HG02759 (cell line): ENCODE measurements at regions not wholly inside any gene's neighbourhood (a gene's known extent, or its start where the extent isn't known, plus 50 kb on each side); places are given as distances from the start of the nearest gene placed in this dataset.

Experiments used
- ATAC-seq: cut with Tn5 transposase; IDR thresholded peaks from one replicate; pipeline ENCODE4 v1.9.1; 2021; ENCODE audit warnings: mild to moderate bottlenecking, moderate library complexity; ENCODE audit not compliant: unreplicated experiment

DNA sequence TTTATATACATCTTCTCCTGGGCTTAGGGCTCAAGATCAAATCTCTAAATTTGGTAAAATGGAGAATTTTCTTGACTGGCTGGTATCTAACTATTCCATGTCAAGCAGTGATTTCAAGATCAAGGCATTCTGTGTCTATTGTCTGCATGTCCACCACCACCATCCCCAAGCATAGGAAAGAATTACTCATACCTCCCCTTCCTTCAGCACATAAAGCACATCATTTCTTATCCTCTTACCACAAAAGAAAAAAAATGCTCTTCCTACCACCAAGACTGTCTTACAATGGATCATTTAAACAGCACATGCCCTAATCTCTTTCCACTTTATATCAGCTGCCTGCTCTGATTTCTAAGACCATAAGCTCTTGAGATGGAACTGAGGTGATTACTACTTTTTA is 470.5 kb upstream of the THBS1 start:
- no peak for ATAC-seq

DNA sequence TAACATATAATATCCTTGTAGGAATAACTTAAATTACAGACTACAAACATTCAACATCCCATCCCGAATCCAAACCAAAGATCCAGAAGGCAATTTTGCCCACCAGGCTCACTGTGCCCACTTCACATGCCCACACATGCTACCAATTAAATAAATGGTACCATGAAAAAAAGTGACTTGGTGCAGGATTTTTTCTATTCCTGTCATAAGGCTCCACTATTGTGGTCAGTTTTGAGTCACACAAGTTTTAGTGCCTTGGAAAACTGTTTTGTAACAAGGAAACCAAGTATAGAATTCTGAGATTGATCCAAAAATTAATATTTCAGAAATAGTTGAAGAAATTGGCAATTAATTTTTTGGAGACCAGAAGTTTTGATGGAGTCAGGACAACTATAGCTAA is 470.1 kb upstream of the THBS1 start:
- no peak for ATAC-seq

DNA sequence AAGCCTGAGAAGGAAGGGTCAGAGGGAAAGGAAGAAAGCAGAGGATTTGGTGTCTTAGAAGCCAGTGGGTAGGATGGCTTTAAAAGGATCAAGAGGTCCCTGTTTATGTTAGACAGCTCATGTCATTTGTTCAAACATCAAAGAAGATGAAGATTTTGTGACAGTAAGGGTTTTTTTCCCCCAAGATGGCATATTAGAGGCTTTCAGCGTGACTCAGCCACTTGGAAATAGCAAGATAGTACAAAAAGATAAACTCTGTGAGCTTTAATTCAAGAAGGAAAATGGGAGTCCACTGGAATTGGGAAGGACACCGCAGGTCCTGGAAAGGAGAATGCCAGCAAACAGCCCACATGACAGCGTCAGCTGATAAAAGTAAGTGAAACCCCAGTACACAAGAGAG is 467.1 kb upstream of the THBS1 start:
- ATAC-seq = no peak

DNA sequence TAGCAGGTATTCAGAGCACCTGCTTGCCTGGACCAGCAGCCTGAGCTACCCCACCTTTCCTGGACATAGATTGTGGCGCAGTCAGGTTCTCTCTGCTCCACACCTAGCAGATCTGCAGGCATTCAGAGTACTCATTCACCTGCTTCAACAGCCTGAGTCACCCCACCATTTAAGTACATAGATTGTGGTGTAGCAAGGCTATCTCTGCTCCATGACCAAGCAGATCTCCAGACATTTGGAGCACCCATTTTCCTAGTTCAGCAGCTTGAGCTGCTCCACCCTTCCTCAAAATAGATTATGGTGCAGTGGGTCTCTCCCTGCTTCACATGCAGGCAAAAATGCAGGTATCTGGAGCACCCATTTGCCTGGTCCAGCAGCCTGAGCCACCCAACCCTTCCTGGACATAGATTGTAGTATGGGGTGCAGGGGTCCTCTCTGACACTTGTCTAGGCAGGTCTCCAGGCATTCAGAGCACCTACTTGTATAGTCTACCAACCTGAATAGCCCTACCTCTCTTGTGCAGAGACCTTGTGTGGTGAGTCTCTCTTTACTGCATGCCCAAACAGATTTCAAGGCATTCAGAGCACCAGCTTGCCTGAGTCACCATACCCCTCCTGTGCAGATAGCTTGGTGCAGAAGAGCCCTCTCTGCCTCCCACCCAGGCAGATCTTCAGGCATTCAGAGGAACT is 466.0 kb upstream of the THBS1 start:
- ATAC-seq = no peak

DNA sequence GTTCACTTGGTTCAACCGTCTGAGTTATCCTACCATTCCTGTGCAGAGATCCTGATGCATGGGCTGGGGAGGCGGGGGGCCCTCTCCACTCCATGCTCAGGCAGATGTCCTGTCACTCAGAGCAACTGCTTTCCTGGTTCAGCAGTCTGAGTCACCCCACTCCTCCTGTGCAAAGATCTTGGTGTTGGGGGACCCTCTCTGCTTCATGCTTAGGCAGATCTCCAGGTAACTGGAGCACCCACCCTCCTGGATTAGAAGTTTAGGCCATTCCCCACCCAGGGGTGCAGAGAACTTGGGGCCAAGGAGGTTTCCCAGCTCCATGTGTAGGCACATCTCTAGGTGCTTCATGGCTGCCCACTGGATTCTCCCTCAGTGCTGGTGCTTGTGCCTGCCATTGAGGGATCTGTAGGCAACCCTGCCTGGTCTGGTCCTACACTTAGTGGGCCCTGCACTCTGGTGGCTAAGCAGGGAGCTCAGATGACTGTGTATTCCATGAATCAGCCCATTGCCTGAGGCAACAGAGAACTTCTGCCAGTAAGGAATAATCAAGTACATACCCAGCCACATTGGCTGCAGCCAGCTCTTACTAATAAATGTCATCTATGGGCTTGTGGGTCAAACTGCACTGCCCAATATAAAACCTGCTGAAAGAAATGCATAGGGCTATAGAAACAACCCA is 465.4 kb upstream of the THBS1 start:
- ATAC-seq = no peak

DNA sequence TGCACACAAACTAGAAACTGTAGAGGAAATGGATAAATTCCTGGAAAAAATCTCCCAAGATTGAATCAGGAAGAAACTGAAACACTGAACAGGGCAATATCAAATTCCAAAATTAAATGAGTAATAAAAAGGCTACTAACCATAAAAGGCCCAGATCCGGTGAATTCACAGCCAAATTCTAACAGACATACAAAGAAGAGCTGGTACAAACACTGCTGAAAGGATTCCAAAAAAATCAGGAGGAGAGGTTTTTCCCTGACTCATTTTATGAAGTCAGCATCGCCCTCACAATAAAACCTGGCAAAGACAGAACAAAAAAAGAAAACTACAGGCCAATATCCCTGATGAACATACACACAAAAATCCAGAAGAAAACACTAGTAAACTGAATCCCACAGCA is 462.4 kb upstream of the THBS1 start:
- no peak for ATAC-seq

DNA sequence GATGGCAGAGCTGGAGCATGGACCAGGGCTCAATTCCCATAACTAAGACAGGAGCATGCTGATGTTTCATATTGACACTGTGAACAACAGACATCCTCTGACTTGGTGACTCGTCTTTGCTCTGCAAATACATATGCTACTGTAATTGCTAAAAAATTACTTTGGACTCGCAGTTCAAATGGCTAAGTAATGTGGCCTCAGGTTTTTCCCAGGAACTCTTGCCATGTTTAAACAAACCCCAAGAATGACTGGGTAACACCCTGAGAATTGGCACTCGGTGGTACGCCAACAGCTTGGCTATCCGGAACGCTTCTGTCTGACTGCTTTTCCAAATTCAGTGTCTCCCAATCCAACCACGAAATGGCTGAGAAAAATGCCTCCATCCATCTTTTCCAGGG is 456.7 kb upstream of the THBS1 start:
- no peak for ATAC-seq

DNA sequence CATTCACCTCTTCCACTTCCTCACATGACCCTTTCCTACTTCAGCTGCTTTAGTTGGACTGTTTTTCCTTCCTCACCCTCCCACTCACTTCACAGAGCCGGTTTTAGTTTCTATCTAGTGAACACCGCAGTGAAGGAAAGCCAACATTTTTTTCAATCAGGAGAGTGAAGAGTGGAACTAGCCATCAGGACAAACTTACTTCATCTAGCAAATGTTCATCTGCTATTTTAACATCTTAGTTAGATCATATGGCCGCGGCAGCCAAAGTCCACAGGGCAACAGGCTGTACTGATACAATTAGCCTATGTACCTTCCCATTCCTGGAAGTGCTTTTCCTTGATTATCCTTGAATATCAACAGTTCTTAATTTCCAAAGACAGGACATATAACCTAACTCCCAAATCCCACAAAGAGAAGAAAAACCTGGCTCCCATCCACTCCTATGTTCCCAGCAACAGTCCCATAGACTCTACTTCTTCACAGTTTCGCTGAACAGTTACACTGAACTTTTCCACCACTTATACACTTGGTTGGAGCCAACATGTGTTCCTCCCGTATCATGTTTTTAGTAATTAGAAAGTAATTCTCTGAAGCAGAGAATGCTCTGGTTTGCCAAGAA is 456.2 kb upstream of the THBS1 start:
- ATAC-seq = no peak

DNA sequence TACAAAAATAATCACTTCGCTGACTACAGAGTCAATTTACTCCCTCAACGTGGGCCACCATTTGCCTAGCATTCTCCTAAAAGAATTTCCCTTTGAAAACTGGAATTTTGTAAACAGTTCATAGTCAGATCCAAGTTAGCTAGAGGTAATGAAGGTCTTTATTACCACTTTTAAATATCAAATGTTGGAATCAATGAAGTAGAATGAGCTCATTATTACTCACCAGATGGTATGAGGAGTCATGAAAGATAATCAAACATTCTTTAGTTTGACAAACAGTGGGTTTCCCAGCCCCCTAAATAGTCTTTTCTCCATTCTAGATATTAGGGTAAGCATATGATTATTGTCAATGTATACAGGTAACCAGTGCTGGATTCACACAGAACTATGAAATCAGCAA is 455.7 kb upstream of the THBS1 start:
- ATAC-seq = no peak

DNA sequence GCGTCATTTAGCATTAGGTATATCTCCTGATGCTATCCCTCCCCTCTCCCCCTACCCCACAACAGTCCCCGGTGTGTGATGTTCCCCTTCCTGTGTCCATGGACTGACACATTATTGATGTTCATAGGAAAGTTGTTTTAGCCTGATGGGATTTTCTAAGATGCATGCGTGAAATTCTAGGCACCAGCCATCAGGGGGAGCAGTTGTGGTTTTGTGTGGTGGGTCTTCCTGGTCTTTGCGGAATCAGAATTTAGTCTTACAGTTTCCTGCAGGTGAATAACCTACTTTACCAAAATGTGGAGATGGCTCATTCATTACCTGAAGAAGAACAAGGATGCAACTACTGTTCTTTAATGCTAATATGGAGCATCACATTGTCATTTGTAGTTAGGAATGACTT is 455.0 kb upstream of the THBS1 start:
- no peak for ATAC-seq

DNA sequence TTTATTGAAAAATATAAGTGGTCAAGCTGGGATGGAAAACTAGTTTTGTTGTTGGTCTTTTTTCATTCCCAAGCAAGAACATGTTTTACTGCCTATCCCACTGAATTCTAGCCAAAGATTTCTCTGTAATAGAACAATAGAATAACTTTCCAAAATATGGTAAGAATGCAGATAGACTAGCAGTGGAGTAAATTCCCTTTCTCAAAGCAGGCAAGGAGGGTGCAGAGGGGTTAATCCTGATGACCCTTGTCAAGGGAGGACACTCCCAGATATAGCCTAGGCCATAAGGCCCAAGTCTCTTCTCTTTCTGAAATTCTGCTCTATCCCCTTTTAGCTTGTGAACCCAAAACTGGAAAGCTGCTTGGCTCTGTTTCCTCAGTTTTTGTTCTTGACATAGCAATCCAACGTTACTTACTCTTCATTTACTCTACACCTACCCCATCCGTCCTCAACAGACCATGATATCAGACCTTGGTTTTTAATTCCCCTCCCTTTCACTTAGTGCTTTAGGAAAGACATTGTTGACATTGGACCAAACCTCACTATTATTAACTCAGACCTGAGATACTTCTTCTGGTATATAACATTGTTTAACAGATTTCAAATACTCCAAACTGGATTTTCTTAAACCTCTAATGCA is 453.6 kb upstream of the THBS1 start:
- no peak for ATAC-seq

DNA sequence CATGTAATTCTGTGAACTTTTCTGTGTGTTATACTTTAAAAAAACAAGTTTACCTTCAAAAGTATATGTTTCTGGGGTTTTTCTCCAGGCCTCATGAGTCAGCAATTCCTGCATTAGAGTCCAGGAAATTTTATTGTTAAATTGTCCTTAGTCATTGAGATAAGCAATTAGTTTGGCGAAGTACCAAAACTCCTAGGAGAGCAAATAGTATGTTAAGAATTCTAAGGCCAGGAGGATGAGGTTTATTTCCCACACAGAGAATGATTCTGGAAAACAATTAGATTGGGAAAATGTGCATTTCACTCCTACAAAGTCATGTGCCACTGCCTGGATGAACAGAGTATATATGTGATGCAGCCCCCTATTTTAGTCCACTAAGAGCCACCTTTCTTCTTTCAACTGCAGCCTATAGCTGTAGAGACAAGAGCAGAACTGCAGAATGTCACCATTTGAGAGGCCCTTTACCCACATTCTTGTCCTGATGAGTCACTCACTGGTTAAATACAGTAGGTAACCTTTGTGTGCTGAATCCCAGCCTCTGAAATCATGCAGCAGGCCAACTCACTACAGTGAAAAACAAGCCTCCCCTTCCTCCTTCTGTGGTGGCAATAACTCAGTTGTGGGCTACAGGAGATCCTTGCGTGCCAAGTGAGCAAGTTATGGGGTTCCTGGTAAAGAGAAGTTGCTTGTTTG is 452.8 kb upstream of the THBS1 start:
- ATAC-seq = no peak

DNA sequence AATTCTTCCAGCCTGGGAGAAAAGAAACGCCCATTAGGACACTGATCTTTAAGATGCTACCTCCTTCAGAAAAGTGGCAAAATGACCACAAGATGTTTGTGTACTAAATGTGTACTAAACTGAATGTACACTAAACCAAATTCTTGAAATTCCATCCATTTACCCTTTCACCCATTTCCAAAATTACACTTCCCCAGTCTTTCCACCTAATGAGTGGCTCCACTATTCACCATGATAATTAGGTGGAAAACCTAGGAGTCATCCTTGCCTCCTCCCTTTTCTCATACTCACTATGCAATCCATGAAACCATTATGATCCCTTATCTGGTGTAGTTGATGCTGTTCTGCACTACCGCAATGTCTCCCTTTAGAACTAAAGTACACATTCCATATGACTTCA is 452.1 kb upstream of the THBS1 start:
- ATAC-seq = no peak

DNA sequence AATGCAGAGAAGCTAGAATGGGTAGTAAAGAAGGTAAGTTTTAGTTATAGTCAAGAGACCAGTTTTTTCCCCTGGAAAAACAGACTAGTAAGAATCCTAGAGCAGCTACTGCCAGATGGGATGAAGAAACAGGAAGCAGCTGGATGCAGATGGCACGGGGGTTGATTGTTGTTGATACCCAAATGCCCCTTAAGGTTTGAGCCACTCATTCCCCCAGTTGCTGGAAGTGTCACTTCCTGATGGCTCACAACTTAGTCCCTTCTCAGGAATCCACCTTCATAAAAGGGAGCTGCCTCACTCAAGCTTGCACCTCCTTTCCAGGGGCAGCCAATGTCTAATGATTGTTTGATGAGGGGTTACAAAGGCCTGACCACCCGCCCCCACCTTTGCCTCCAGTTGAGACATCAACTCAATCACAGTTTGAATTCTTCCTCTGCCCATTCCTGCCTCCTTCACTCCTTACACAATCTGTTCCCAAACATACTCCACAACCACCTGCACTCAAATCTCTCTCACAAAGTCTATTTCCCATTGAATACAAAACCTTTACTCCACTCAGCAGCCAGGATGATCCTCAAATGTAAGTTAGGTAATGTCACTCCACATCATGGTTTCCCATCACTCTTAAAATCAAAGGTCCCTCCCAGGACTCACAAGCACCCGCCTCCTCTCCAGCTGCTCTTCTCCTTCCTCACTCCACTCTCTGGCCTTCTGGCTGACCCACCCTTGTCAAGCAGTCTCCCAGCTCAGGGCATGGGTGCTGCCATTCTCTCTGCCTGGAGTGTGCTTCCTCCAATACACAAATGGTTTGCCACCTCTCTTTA is 450.1 kb upstream of the THBS1 start:
- no peak for ATAC-seq

DNA sequence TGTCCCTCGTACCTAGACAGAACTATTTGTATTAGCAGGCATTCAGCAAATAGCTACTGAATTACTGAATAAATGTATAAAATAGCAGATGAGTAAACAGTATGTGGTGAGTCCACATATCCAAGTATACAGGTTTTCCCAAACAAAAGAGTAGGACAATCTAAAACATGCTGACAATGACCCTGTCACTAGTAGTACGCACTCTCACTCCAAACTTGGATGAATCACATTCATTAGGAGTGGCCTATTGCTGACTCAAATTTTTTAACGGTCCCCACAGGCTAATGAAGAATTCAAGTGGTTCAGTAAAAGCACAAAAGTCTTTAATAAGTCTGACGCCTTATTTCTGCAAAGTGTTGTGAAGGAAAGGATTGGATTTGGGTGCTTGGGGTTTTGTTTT is 449.3 kb upstream of the THBS1 start:
- ATAC-seq = no peak

DNA sequence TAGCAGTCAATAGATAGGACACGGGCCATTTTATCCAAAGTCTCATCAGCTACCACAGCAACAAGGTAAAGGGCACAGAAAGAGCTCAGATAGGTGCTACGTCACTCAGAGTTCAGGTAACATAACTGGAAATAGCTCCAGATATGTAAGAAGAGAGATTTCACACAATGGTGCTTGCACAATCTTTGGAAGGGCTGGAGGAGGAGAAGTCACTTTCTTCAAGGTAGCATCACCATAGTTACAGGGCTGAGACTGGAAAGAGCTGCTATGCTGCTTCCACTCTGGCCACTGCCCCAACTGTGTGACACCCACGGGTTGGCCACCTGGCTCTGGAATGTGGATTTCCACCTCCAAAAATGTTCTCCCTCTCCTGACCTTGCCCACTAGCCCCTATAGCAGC is 448.8 kb upstream of the THBS1 start:
- no peak for ATAC-seq

DNA sequence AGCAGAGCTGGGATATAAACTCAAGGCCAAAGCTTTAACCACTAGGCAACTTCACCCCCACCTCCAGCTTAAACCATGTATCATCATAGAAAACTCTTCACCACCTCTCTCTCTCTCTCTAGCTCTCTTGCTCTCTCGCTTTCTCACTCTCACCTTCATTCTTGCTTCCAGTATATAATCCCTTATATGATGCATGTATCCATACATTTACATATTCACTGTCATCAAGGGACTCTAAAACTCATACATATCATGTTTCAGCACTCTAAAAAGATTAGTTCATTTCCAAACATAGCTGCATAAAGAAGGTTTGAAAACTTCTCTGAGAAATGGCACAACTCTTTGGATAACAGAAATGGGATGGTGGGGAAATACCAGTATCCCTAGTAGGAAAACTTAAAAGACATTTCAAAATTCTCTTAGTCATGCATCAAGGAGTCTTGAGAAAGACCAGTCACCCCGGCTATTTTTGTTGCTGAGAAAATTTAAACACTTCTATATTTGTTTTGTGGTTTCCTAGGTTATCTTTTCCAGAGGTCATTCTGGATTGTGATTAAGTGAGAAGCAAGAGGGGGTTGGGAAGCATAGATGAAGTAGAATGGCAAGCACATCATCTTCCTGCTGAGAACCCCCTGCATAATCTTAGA is 447.8 kb upstream of the THBS1 start:
- no peak for ATAC-seq

DNA sequence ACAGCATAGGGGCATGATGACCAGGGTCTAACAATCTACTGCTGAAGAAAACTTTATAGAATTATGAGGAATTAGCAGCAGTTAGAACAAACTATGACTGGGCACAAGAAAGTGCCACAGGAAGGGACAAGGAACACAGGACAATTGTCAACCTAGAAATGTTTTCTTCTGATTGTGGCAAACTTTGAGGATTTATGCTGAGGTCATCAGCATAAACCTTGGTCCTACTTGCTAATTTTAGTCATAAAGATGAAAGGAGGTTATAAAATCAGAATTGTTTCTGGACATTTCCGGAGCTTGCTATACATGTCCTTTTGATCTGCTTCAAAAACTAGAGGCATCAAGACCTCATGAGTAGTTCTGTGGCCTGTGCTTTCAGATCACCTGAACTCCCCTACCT is 446.6 kb upstream of the THBS1 start:
- no peak for ATAC-seq

DNA sequence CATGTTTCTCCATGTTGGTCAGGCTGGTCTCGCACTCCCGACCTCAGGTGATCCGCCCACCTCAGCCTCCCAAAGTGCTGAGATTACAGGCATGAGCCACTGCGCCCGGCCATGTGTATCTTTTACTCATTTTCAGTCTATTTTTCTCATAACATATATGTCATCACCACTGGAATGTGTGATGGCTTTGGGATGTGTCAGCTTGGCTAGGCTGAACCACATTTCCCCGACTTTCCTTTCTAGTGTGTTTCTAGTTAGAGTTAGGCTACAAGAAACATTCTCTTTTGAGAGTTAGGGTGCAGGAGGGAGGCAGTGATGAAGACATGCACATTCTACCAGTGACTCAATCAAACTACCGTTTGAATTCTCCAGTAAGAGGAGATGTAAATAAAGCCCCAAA is 444.9 kb upstream of the THBS1 start:
- no peak for ATAC-seq

DNA sequence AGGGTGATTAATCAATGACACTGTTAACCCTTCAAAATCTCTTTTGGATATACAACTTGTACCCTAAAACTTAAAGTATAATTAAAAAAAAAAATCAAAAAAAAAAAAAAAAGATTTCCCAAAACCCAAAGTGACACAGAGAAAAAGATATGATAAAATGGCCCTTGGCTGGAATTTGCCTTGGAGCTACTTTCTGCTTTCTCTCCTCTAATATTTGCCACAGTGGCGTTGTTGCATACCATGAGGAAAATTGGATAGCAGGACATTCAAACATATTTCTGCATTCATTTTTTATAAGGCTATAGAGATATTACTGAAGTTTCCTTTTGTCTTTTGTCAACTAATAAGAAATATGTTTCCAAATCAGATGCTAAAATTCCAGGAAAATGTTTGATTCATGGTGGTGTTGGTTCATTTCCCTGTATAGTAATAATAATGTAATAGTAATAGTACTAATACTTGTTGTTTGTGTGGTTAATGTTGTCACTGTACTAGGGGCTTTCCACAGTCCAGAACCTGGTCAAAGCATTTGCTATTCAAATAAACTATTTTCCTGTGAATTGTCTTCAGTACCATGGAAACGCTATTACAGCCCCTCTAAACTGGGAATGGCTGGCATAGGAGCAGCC is 441.3 kb upstream of the THBS1 start:
- ATAC-seq = no peak
